Activated CD8-positive, alpha-beta memory T cell treated with anti-CD3 and anti-CD28 coated beads for 48 hours (primary cell): ENCODE measurements at regions not wholly inside any gene's neighbourhood (a gene's known extent, or its start where the extent isn't known, plus 50 kb on each side); places are given as distances from the start of the nearest gene placed in this dataset.

ENCODE experiments used
- DNase-seq, 3 experiments: peaks; one replicate each; pipeline ENCODE4 v3.0.0-alpha.2; 2020; ENCODE audit warnings: low read depth in 2 of 3, low spot score in 2 of 3

GRCh38 chr3:42037318-42037945 is 53.7 kb upstream of the TRAK1 start:
- no peak for DNase-seq

DNA sequence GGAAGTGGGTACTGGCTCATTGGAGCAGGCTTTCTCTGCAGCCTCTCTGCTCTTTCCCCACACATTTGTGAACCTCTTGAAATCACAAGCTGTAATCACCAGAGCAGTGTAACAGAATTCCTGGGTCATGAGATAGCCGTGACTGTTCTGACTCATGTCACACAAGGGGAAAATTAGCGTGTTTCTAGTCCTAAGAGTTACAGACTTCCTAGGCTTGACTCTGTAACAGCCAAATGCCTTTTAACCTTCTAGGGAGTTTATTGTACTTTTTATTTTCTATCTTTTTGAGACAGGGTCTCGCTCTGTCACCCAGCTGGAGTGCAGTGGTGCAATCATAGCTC is 54.7 kb upstream of the TRAK1 start:
- no peak for DNase-seq

DNA sequence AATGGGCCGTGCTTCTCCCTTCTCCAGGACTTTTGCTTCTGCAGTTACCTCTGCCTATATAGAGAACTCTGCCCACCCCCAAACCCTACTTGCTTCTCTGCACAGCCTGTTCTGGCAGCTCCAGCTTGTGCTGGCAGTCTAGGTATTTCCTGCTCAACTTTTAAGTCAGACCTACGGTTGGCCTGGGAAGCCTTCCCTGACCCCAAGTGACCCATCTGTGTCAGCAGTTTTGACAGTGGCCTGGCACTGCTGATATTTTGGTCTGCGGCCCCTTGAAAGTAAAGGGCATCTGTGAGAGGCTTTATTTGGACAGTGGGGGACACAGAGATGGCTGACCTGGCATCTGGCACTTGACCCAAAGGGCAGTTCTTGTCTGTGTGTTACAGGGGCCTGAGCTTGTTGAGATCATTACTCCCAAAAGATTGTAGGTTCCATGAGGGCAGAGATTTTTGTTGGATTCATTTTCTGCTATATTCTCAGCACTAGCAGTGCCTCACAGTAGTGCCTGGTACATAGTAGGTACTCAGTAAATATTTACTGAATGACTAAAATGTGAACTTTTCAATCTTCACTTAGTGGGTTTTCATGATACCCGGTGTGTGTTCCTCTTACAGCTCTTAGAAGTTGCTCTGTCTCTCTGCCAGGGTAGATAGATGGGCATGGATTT is 55.2 kb upstream of the TRAK1 start:
- no peak for DNase-seq

GRCh38 chr3:42035007-42035406 is 56.1 kb upstream of the TRAK1 start:
- no peak for DNase-seq

- no peak for DNase-seq
These were observed 57.4 kb upstream of the TRAK1 start for GRCh38 chr3:42033741-42034140.

DNA sequence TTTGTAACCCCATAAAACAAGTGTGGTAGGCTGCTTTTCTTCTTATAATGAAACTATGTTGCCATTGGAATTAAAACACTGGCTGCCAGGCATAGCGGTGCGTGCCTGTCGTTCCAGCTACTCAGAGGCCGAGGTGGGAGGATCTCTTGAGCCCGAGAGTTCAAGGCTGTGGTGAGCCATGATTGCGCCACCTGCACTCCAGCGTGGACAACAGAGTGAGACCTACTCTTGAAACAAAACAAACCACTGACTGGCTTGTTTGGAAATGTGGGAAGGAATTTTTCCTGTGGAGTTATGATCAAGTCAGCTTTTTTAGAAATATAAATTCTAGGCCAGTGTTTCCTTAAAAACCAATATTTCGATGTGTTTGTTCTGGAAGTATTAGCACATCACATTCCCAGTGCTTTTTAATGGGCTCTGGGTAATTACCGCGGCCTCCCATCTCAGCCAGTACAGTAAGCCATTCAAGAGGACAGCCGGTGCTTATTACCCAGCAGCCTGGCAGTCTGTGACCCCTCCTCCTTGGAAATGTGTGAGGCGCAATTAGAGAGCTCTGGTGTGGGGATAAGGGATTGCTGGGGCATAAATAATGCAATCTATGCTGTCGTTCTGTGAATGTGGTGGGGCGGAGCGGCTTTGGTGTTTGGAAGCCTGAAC is 58.3 kb upstream of the TRAK1 start:
- DNase-seq, result no peak

DNA sequence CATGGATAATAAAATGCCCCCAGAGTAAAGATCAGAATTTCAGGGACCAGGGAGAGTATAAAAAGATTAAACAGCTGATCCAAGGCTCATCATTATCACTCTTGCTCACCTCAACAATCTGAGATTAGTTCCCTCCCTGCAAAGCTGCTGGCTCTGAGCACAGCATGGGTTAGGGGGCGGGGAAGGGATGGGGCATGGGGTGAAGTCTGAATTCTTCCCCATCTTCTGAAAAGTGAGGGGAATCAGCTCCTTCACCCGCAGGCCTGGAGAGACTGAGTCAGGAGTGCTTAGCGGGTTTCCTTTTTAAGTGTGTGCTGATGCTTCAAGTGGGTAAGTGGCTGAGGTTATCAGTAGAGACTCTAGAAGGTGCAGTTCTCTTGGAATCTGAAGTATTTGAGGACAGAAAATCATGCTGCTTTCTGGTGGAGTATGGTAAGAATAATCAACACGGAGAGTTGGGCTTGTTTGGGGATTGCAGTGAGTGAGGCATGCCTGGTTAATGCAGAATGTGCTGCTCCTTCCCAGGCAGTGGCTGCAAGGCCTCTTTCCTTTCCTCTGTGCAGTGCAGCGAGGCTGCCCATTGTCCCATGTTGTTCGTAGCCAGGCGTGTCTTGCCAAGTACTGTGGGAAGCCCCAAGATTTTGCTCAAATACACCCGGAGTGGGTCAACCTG is 59.2 kb upstream of the TRAK1 start:
- no peak for DNase-seq

- no peak for DNase-seq
These were observed 62.7 kb upstream of the TRAK1 start for GRCh38 chr3:42028474-42028873.

- DNase-seq, result no peak
These were observed 63.6 kb upstream of the TRAK1 start for GRCh38 chr3:42027571-42027970.

DNA sequence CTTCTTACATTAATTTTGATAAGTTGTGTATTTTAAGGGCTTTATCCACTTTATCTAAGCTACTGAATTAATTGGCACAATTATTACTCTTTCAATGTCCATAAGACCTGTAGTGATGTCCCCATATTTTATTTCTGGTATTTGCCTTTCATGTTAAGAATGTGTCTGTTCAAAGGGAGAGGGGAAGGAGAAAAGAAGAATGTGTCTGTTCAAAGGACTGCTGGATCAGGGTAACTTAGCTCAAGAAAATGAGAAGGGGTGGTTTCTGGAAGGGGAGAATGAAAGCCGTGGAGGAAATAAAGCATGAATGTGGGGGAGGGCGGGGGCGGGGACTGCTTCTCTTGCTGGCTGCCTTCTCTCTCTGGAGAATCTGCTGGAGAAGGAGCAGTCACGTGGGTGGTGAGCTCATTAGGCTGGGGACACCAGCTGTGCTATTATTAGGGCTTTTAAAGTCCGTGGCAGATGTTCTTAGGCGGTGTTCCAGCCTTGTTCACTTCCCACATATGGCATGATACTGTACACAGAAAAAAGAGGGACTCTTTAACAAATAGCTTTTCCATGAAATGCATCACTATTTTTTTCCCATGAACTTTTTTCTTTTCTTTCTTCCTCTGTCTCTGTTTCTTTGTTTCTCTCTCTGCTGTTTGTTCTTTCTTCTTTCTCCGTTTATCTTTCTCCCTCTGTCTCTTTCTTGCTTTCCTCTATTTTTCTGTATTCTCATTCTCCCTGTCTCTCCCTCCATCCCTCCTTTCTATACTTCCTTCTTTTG is 63.7 kb upstream of the ULK4 start:
- DNase-seq, result no peak

GRCh38 chr3:42024591-42025351 is 62.9 kb upstream of the ULK4 start:
- DNase-seq, result no peak

GRCh38 chr3:42023380-42023779 is 61.5 kb upstream of the ULK4 start:
- DNase-seq, result peak in 1 of 3 experiments; percentile 9

GRCh38 chr3:42022355-42022754 is 60.5 kb upstream of the ULK4 start:
- DNase-seq, result no peak

- no peak for DNase-seq
These were observed 58.9 kb upstream of the ULK4 start for GRCh38 chr3:42020684-42021307.

DNA sequence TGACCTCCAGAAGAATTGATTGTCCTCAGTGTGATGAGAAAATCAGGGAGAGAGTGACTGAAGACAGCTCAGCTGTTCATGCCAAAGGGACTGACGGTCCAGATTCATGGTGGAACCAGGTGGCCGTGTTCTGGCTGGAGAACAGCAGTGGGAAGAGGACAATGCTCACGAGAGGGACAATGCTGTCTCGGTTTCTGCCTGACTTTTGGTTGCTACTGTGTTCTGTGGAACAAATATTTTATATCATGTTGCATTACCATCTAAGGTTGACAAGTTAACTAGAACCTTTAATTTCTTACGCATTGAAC is 58.0 kb upstream of the ULK4 start:
- no peak for DNase-seq

DNA sequence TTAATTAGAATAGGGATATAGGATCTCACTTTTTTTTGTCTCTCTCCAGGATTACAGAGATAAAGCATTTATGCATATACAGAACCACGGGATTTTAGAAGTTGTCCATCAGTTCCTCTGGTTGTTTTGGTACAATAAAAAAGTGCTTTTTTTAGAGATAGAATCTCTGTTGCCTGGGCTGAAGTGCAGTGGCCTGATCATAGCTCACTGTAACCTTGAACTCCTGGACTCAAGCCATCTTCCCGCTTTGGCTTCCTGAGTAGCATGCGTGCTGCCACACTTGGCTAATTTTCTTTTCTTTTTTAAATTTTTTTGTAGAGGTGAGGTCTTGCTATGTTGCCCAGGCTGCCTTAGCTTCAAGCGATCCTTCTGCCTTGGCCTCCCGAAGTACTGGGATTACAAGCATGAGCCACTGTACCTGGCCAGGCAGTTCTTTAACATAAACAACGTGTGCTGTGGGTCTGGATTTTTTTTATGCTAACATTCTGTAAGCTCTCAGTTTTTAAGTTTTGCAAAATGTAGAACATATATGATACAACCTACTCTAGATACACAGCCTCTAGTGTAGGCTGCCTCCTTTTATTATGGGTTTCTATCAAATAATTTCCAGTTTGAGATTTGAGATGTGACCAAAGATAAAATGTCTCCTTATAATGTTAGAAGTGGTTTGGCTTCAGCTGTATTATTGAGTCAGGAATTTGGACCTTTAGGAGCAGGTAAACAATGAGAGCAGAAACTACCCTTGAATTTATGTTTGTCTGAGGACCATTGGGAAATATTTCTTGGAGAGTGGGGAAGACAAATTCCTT is 57.4 kb upstream of the ULK4 start:
- DNase-seq, result no peak

GRCh38 chr3:42014921-42015533 is 53.1 kb upstream of the ULK4 start:
- no peak for DNase-seq

DNA sequence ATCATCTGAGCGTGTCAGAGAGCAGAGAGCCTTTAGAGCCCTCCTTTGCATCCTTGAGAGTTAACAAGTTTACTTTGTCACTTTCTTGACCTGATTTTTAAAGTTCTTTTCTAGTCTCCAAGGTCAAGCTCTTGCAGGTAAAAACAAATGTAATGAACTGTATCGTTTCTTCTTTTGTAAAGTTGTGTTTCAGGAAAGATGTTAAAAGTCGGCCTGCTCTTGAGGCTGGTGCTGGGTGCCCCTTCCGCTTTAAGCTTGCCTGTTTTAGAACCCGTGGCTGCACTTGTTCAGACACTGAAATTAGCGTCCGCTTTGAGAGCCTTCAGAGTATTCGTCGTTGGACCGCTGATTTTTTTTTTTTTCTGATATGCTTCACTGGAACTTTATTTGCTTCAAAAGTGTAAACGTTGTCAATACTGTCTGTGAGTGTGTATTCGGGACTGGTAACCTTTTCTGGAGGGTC is 52.6 kb upstream of the ULK4 start:
- DNase-seq, result no peak
